B cell (primary cell): ENCODE measurements at regions not wholly inside any gene's neighbourhood (a gene's known extent, or its start where the extent isn't known, plus 50 kb on each side); places are given as distances from the start of the nearest gene placed in this dataset.
"Not testable (repeated sequence)": the region's sequence is repeated elsewhere in the genome, so short reads cannot be mapped to it uniquely, and the experiment has no call there.

ENCODE experiments used
- ATAC-seq: fragments of 200-7000 bp; cut with Tn5 transposase; one replicate; pipeline ENCODE4 v1.10.0; 2021; ENCODE audit warnings: low read depth, mild to moderate bottlenecking, moderate number of reproducible peaks, moderate library complexity
- CTCF ChIA-PET: fragments of 350-600 bp; sonication (Branson Sonifier 250); formaldehyde crosslinking; loops from one replicate; lab custom pipeline; 2021; ENCODE audit warnings: antibody characterized with exemption, inconsistent platforms; lab: Charles Lee
- POLR2A ChIA-PET: fragments of 350-600 bp; sonication (Branson Sonifier 250); formaldehyde crosslinking; loops from one replicate; lab custom pipeline; 2021; ENCODE audit warnings: antibody characterized with exemption; lab: Charles Lee
- DNase-seq: peaks from one replicate; pipeline ENCODE4 v3.0.0; 2013
- H2AFZ ChIP-seq: 2 replicates; pipeline ENCODE4 v1.6.1; 2012; ENCODE audit warnings: mild to moderate bottlenecking, low read depth, low read length; ENCODE audit not compliant: insufficient read depth, poor library complexity, severe bottlenecking
- H3K27ac ChIP-seq, 2 donors: 1 replicate in 1 of 2; 2 replicates in 1 of 2; pipeline ENCODE4 v1.5.1; 2012 to 2013; ENCODE audit warnings: low read length in 2 of 2, mild to moderate bottlenecking in 2 of 2, moderate library complexity in 1 of 2
- H3K27me3 ChIP-seq, 4 experiments: fragments of 200-600 bp in 1 of 4; sonication (generic) in 1 of 4; replicated peaks in 1 of 4; 1 replicate in 2 of 4; 2 replicates in 2 of 4; pipeline versions ENCODE4 v1.6.1 to v1.7.0; 2013 to 2016; ENCODE audit warnings: low read length in 3 of 4, mild to moderate bottlenecking in 2 of 4, mixed read lengths in 1 of 4, moderate library complexity in 1 of 4; ENCODE audit not compliant: insufficient read depth in 4 of 4, control insufficient read depth in 3 of 4; ENCODE audit errors: control extremely low read depth in 1 of 4
- H3K36me3 ChIP-seq, 2 experiments: replicated peaks in 1 of 2; 1 replicate in 1 of 2; 2 replicates in 1 of 2; pipeline versions ENCODE4 v1.6.1 to v1.7.1; 2013; ENCODE audit warnings: low read length in 1 of 2; ENCODE audit not compliant: insufficient read depth in 2 of 2, control insufficient read depth in 1 of 2; ENCODE audit errors: control extremely low read depth in 1 of 2, extremely low read depth in 1 of 2
- H3K4me1 ChIP-seq, 2 donors: fragments of 200-600 bp in 1 of 2; sonication (generic) in 1 of 2; 1 replicate in 1 of 2; 2 replicates in 1 of 2; pipeline versions ENCODE4 v1.5.1 to v1.6.1; 2013 to 2017; ENCODE audit warnings: low read length in 2 of 2; ENCODE audit not compliant: control insufficient read depth in 2 of 2, insufficient read depth in 2 of 2
- H3K4me2 ChIP-seq: replicated peaks from 2 replicates; pipeline ENCODE3; 2012; ENCODE audit warnings: mild to moderate bottlenecking, low read depth, low read length; ENCODE audit not compliant: poor library complexity, severe bottlenecking
- H3K4me3 ChIP-seq, 5 experiments: fragments of 200-600 bp in 1 of 5; sonication (generic) in 1 of 5; 1 replicate in 3 of 5; 2 replicates in 2 of 5; pipeline versions ENCODE4 v1.5.1 to v1.7.0; 2011 to 2016; ENCODE audit warnings: low read length in 4 of 5, mild to moderate bottlenecking in 4 of 5, low read depth in 2 of 5, control low read depth in 1 of 5, moderate library complexity in 1 of 5; ENCODE audit not compliant: insufficient read depth in 1 of 5; ENCODE audit errors: control extremely low read depth in 1 of 5, extremely low read depth in 1 of 5
- H3K79me2 ChIP-seq: fragments of 200-600 bp; sonication (generic); one replicate; pipeline ENCODE4 v1.6.0; 2016; ENCODE audit warnings: low read length; ENCODE audit not compliant: control insufficient read depth, insufficient read depth
- H3K9ac ChIP-seq: fragments of 200-600 bp; sonication (generic); 2 replicates; pipeline ENCODE4 v1.6.1; 2017; ENCODE audit warnings: mild to moderate bottlenecking, low read length, moderate library complexity
- H3K9me3 ChIP-seq, 3 donors: one replicate each; pipeline versions ENCODE4 v1.6.1 to v1.7.1; 2013; ENCODE audit warnings: low read length in 2 of 3; ENCODE audit not compliant: control insufficient read depth in 2 of 3, insufficient read depth in 1 of 3; ENCODE audit errors: control extremely low read depth in 1 of 3
- H4K20me1 ChIP-seq: 2 replicates; pipeline ENCODE4 v1.6.0; 2012; ENCODE audit warnings: mild to moderate bottlenecking, low read length; ENCODE audit not compliant: insufficient read depth, control insufficient read depth, poor library complexity, severe bottlenecking
- H3K27ac Mint-ChIP-seq: one replicate; pipeline ENCODE4 v1.8.0; 2021; ENCODE audit warnings: mixed read lengths
- H3K27me3 Mint-ChIP-seq: one replicate; pipeline ENCODE4 v1.8.0; 2021; ENCODE audit warnings: mixed read lengths
- H3K4me1 Mint-ChIP-seq: one replicate; pipeline ENCODE4 v1.8.0; 2021; ENCODE audit warnings: mixed read lengths
- H3K4me3 Mint-ChIP-seq: one replicate; pipeline ENCODE4 v1.8.0; 2021; ENCODE audit warnings: mixed read lengths
- H3K9me3 Mint-ChIP-seq: one replicate; pipeline ENCODE4 v1.8.0; 2022; ENCODE audit warnings: mixed read lengths; ENCODE audit not compliant: insufficient read depth
- WGBS: methylation state at CpG from one replicate; pipeline ENCODE4 v1.1.5; 2013; ENCODE audit warnings: missing lambda C conversion rate; ENCODE audit not compliant: insufficient coverage; 5-methylcytosine and 5-hydroxymethylcytosine counted together
- intact Hi-C: fragments of 100-400 bp; cut with micrococcal nuclease; formaldehyde crosslinking; loops from one replicate; pipeline ENCODE4 v1.10.0; 2022

- intact Hi-C loops, result not testable (repeated sequence)
Observed at GRCh38 chr21:5116344-5117123, 5404.8 kb upstream of the TPTE start.

DNA sequence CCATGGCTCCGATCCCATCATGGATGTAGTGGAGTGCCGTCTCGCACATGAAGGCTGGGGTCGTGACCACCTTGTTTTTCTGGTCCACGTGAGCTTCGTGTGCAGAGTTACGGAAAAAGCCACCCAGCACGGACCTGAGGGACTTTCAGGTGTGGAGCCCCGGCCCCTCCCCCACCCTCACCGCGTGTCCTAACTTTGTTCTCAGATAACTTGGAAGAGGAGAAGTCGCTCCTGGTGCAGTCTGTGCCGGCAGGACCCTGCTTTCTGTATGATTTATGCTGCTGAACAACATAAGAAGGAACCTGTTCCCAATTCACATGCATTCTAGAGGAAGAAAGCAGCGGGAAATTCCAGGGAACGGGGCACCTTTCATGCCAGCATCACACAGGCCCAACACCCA is 5404.2 kb upstream of the TPTE start:
- peaks cover 8 to 34% of the 10 kb centered on the region in 2 donors for H3K4me1 ChIP-seq
- H3K36me3 ChIP-seq, H3K27me3 Mint-ChIP-seq, H3K9me3 Mint-ChIP-seq, DNase-seq, POLR2A ChIA-PET, H3K9ac ChIP-seq, H2AFZ ChIP-seq, H3K4me2 ChIP-seq, CTCF ChIA-PET, ATAC-seq, intact Hi-C loops, H3K27ac Mint-ChIP-seq, H3K27me3 ChIP-seq, H3K9me3 ChIP-seq, H4K20me1 ChIP-seq, H3K4me3 Mint-ChIP-seq, H3K79me2 ChIP-seq, H3K4me3 ChIP-seq, H3K4me1 Mint-ChIP-seq: not testable (repeated sequence)
- peak overlapping the region; percentile 47 to 83 for H3K27ac ChIP-seq
- WGBS, result no CpG with 5 or more reads among the region's 15 CpGs

More at GRCh38 chr21:5116344-5117123, 5404.8 kb upstream of the TPTE start:
- H3K27me3 Mint-ChIP-seq, H3K27me3 ChIP-seq, POLR2A ChIA-PET, CTCF ChIA-PET, H3K4me3 Mint-ChIP-seq, H4K20me1 ChIP-seq, H3K79me2 ChIP-seq, H3K36me3 ChIP-seq, H3K4me3 ChIP-seq, H3K27ac Mint-ChIP-seq, H2AFZ ChIP-seq, H3K4me2 ChIP-seq, H3K9me3 Mint-ChIP-seq, DNase-seq, H3K9me3 ChIP-seq, H3K9ac ChIP-seq, H3K4me1 Mint-ChIP-seq: not testable (repeated sequence)
- peaks cover 8 to 33% of the 10 kb centered on the region in 2 donors for H3K4me1 ChIP-seq
- peak overlapping the region; percentile 73 to 85 for H3K27ac ChIP-seq
- WGBS, result no CpG with 5 or more reads among the region's 19 CpGs
- ATAC-seq, result peak; percentile 2

DNA sequence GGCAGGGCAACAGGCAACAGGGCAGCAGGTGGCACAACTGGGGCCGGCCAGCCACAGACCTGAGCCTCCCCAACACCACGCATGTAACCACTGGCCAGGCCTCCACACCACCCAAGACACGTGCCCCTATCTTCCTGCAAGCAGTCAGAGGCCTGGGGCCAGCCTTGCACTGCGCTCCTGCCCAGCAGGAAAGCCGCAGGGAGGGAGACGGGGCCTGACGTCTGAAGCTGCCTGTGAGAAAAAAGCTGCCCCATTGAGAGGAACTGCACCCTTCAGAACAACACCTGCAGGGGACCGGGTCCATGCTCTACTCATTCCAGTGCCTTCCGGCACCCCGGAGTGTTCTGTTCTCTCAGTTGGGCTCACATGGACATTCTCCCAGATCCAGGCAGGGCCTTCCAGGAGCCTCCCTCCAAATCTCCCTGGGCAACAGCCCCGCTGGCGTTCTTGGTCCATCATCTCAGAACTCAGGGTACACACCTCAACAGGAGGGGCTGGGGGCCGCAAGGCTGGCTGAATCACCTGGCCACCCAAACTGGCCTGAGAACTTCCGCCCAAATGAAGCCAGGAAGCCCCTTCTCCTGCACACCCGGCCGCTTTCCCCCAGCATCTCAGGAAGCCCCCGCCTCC is 5403.6 kb upstream of the TPTE start:
- ATAC-seq, result peak; percentile 26
- H3K27me3 Mint-ChIP-seq, H3K27me3 ChIP-seq, H4K20me1 ChIP-seq, CTCF ChIA-PET, H3K36me3 ChIP-seq, intact Hi-C loops, H3K9ac ChIP-seq, H2AFZ ChIP-seq, POLR2A ChIA-PET, H3K4me1 Mint-ChIP-seq, H3K9me3 ChIP-seq, H3K79me2 ChIP-seq, H3K4me2 ChIP-seq, H3K4me3 ChIP-seq, H3K9me3 Mint-ChIP-seq: not testable (repeated sequence)
- peak; percentile 71 for DNase-seq
- Mint-ChIP-seq H3K27ac (peak overlapping the region; percentile 84), H3K4me3 (peak overlapping the region; percentile 69)
- Histone ChIP-seq H3K27ac (peak overlapping the region; percentile 76 to 83), H3K4me1 (peaks cover 8 to 36% of the 10 kb centered on the region in 2 donors)
- no CpG with 5 or more reads among the region's 17 CpGs for WGBS

DNA sequence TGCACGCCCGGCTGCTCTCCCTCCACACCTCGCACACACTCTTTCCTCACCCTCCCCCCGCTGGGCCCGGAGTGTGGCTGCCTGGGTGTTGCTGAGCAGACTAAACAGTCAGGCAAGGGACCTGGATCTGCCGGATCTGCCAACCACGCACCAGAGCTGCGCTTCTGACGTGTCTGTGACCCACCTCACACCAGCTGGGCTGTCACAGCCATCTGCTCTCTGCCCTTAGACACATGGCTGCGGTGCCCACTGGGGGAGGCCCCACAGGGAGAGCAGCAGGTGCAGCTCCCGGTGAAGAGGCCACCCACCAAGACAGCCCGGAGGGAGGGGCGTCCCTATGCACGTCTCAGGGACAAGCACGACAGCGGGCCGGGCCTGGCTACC is 5403.1 kb upstream of the TPTE start:
- H3K4me3 Mint-ChIP-seq, result not testable (repeated sequence)
- ATAC-seq, result peak; percentile 62

More for the DNA sequence above, 5403.1 kb upstream of the TPTE start:
- H2AFZ ChIP-seq, H3K79me2 ChIP-seq, H3K4me3 ChIP-seq, intact Hi-C loops, CTCF ChIA-PET, DNase-seq, H3K27me3 ChIP-seq, POLR2A ChIA-PET, H3K27me3 Mint-ChIP-seq, H3K4me1 Mint-ChIP-seq, H3K9ac ChIP-seq, H4K20me1 ChIP-seq, H3K4me2 ChIP-seq, H3K27ac Mint-ChIP-seq, H3K9me3 Mint-ChIP-seq, H3K36me3 ChIP-seq, H3K9me3 ChIP-seq: not testable (repeated sequence)
- H3K4me1 ChIP-seq, result peaks cover 8 to 36% of the 10 kb centered on the region in 2 donors
- no CpG with 5 or more reads among the region's 17 CpGs for WGBS
- peak overlapping the region; percentile 76 to 83 for H3K27ac ChIP-seq
